Natural killer cell treated with Interleukin-12 subunit alpha and Interleukin-12 subunit beta and Interleukin-15 and Interleukin-18, amount 100 ng/mL, for 72 hours (primary cell): ENCODE measurements at regions not wholly inside any gene's neighbourhood (a gene's known extent, or its start where the extent isn't known, plus 50 kb on each side); places are given as distances from the start of the nearest gene placed in this dataset.

ENCODE experiments used
- ATAC-seq, 2 donors: fragments of 150-1000 bp; cut with Tn5 transposase in 1 of 2; sonication (Bioruptor Pico), chemical (Tn5 transposase) in 1 of 2; 2 replicates each; pipeline ENCODE4 v1.10.0; 2021
- DNase-seq: peaks from one replicate; pipeline ENCODE4 v3.0.0; 2022; ENCODE audit warnings: low spot score
- H3K27ac Mint-ChIP-seq, 2 donors: 1 replicate in 1 of 2; 2 replicates in 1 of 2; pipeline ENCODE4 v1.8.0; 2022; ENCODE audit warnings: mixed read lengths in 2 of 2, mild to moderate bottlenecking in 1 of 2, moderate library complexity in 1 of 2
- H3K27me3 Mint-ChIP-seq, 2 donors: 1 replicate in 1 of 2; 2 replicates in 1 of 2; pipeline ENCODE4 v1.8.0; 2022; ENCODE audit warnings: mixed read lengths in 2 of 2
- H3K36me3 Mint-ChIP-seq: one replicate; pipeline ENCODE4 v1.8.0; 2022; ENCODE audit warnings: mixed read lengths
- H3K4me1 Mint-ChIP-seq, 2 donors: 1 replicate in 1 of 2; 2 replicates in 1 of 2; pipeline ENCODE4 v1.8.0; 2022; ENCODE audit warnings: low read depth in 2 of 2, mixed read lengths in 2 of 2, mild to moderate bottlenecking in 1 of 2
- H3K4me3 Mint-ChIP-seq: one replicate; pipeline ENCODE4 v1.8.0; 2022; ENCODE audit warnings: mixed read lengths
- H3K9me3 Mint-ChIP-seq: 2 replicates; pipeline ENCODE4 v1.8.0; 2022; ENCODE audit warnings: mixed read lengths

- H3K27ac Mint-ChIP-seq: no peak overlapping the region
- H3K9me3 Mint-ChIP-seq: no peaks in the 10 kb centered on the region
- H3K4me3 Mint-ChIP-seq: no peak overlapping the region
- H3K4me1 Mint-ChIP-seq: peaks cover 22 to 24% of the 10 kb centered on the region in 2 donors
- no peaks in the 10 kb centered on the region for H3K36me3 Mint-ChIP-seq
- ATAC-seq (no peak), DNase-seq (no peak)
- peaks cover 28 to 38% of the 10 kb centered on the region in 2 donors for H3K27me3 Mint-ChIP-seq
Observed at GRCh38 chr16:87552072-87552718, 50.1 kb upstream of the JPH3 start.

GRCh38 chr16:87551487-87551886 lies 50.8 kb upstream of the JPH3 start:
- H3K9me3 Mint-ChIP-seq: no peaks in the 10 kb centered on the region
- peaks cover 23 to 25% of the 10 kb centered on the region in 2 donors for H3K4me1 Mint-ChIP-seq
- ATAC-seq: no peak
- H3K36me3 Mint-ChIP-seq: no peaks in the 10 kb centered on the region
- H3K27me3 Mint-ChIP-seq: peaks cover 28 to 39% of the 10 kb centered on the region in 2 donors
- no peak overlapping the region for H3K27ac Mint-ChIP-seq
- H3K4me3 Mint-ChIP-seq: no peak overlapping the region
- DNase-seq: no peak

DNA sequence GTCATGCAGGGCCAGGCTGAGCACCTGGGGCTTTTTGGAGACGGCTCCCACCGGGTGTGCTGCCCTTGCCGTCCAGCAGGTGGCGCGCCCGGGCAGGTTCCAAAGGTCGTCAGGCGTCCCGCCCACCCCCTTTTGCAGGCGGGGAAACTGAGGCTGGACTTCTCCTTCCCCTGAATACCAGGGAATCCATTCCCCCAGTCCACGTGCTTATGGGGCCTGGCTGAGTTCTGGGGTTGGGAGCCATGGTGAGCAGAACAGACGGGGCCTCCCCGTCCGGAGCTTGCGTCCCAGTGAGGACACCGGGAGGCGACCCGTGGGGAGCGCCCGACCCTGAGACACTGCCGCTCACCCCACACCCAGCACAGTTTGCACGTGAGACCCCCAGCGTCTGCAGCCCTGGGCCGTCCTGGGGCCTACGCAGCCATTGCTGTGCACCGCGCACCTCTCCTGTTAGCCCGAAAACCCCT lies 51.8 kb upstream of the JPH3 start:
- ATAC-seq: peak in 1 of 2 donors; percentile 63
- H3K4me3 Mint-ChIP-seq: no peak overlapping the region
- no peaks in the 10 kb centered on the region for H3K9me3 Mint-ChIP-seq
- peaks cover 25 to 28% of the 10 kb centered on the region in 2 donors for H3K4me1 Mint-ChIP-seq
- no peak overlapping the region for H3K27ac Mint-ChIP-seq
- H3K27me3 Mint-ChIP-seq: peaks cover 28 to 39% of the 10 kb centered on the region in 2 donors
- H3K36me3 Mint-ChIP-seq: no peaks in the 10 kb centered on the region
- DNase-seq: peak; percentile 71

- DNase-seq: no peak
- Mint-ChIP-seq H3K27ac (no peak overlapping the region), H3K9me3 (no peaks in the 10 kb centered on the region), H3K27me3 (peaks cover 25 to 36% of the 10 kb centered on the region in 2 donors), H3K4me1 (peaks cover 25 to 29% of the 10 kb centered on the region in 2 donors), H3K4me3 (peak overlapping the region; percentile 51), H3K36me3 (no peaks in the 10 kb centered on the region)
- no peak for ATAC-seq
Observed at GRCh38 chr16:87549627-87550494, 52.4 kb upstream of the JPH3 start.

GRCh38 chr16:87548046-87548445 lies 54.3 kb upstream of the JPH3 start:
- Mint-ChIP-seq H3K36me3 (no peaks in the 10 kb centered on the region), H3K27me3 (peaks cover 23 to 30% of the 10 kb centered on the region in 2 donors), H3K4me1 (peaks cover 34 to 35% of the 10 kb centered on the region in 2 donors), H3K4me3 (no peak overlapping the region), H3K9me3 (no peaks in the 10 kb centered on the region), H3K27ac (no peak overlapping the region)
- ATAC-seq: no peak
- DNase-seq: no peak

DNA sequence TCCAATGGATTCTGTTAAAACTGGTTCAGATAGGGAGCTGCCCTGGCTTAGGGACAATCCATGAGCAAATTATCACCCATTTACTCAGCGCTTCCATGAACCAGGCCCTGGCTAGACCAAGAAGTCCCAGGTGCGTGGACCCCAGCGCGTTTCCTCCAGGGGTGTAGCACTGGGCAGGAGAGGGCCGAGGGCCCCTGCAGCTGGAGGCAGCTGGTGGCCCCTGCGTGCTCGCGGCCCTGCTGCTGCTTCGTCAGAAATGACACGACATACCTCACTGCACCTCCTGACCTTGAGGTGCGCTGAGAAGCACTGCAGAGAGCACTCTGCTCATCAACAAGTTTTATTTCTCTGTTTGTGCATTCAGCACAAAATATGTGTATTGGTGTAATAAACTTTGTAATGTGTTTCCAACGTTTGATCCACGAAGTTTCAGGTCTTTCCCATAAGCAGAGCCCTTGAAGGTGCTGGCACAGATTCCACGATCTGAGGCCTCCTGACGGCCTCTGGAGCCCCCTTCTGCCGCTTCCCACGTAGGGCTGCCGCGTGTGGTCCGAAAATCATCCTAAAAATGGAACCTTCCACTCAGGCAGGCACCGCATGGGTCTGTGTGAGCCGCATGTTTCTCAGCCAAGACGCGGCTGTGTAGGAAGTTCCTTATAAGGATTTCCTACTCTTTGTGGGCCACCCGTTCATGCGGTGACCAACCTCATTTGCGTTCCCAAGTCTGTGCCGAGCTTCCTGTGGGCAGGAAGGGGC lies 50.8 kb upstream of the ZCCHC14 start:
- ATAC-seq: peak; percentile 66 to 67
- Mint-ChIP-seq H3K27ac (no peak overlapping the region), H3K4me1 (peaks cover 20 to 26% of the 10 kb centered on the region in 2 donors), H3K4me3 (no peak overlapping the region), H3K27me3 (peaks cover 27 to 34% of the 10 kb centered on the region in 2 donors), H3K9me3 (no peaks in the 10 kb centered on the region), H3K36me3 (no peaks in the 10 kb centered on the region)
- no peak for DNase-seq

DNA sequence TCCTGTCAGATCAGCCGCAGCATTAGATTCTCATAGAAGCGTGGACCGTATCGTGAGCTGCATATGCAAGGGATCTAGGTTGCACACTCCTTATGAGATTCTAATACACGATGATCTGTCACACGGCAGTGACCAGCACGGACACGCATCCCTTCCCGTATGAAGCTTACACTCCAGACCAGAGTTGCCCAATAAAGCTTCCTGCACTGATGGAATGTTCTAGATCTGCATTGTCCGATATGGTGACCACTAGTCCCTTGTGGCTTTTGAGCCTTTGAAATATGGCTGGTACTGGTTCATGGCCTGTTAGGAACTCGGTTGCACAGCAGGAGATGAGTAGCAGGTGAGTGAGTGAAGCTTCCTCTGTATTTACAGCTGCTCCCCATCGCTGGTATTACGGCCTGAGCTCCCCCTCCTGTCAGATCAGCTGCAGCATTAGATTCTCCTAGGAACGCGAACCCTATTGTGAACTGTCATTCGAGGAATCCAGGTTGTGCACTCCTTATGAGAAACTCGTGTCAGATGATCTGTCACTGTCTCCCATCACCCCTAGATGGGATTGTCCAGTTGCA lies 49.8 kb upstream of the ZCCHC14 start:
- ATAC-seq (no peak), DNase-seq (no peak)
- no peak overlapping the region for H3K27ac Mint-ChIP-seq
- H3K4me3 Mint-ChIP-seq: no peak overlapping the region
- H3K9me3 Mint-ChIP-seq: no peaks in the 10 kb centered on the region
- no peaks in the 10 kb centered on the region for H3K36me3 Mint-ChIP-seq
- peaks cover 14 to 31% of the 10 kb centered on the region in 2 donors for H3K4me1 Mint-ChIP-seq
- peaks cover 29 to 32% of the 10 kb centered on the region in 2 donors for H3K27me3 Mint-ChIP-seq
